ENCODE measurements at regions not wholly inside any gene's neighbourhood (a gene's known extent, or its start where the extent isn't known, plus 50 kb on each side); places are given as distances from the start of the nearest gene placed in this dataset.

DNA sequence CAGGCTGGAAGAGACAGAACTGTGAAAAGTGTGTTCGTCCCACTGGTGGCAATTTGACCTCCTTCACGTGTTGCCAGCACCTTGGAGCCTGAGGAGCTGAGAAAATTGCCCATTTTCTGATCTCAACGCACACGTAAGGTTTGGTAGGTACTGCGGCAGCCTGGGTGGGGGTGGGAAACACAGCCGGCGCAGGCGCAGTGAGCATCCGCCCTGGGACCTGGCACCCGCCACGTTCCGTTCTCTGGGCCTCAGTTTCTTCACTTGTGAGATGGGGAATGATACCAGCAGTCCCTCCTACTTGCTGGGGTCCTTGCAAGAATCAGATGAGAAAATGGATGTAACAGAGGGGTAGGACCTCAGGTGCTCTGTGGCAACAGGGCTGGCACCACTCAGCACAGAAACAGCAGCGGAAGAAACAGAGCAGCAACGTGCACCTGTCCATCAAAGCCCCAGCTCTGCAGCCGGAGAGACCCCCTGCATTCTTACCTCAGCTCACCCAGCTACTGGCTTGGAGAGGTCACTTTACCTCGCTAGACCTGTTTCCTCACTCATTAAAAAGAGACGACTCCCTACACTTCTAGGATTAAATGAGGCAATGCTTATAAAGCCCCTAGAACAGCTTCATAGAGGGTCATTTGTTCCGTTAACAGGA is 458.0 kb upstream of the ID2 start:
- no peak for DNase-seq (ENCODE audit: extremely low read depth in 1 of 2, low read depth in 1 of 2)

DNA sequence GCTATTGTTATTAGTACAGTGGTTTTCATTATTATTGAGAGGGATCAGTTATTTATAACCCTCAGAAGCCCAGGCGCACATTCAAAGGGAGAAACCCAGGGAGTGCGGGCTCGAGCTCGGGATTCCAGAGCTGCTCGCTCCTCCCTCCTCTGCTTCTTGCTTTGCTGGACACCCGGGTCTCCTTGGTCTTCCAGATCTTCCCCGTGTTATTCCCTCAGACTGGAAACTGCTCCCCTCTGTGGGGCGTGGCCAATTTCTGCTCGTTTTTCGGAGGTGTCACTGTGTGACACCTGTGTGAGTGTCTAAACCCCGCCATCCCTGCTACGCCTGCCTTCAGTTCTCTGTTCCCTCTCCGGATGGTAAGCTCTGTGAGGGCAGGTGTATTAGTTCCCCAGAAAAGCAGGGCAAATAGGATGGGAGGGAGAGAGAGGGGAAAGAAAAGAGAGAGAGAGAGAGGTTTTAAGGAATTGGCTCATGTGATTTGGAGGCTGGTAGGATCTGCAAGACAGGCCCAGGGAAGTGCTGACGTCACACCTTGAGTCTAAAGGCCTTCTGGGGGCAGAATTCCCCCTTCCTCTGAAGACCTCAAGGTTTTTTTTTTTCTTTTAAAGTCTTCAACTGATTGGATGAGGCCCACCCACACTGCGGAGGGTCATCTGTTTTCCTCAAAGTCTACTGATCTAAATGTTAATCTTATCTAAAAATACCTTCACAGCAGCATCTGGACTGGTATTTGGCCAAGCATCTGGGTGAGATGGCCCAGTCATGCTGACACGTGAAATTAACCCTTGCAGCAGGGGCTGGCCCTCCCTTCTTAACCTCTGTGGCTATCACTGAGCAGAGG is 457.3 kb upstream of the ID2 start:
- no peak for DNase-seq (ENCODE audit: extremely low read depth in 1 of 2, low read depth in 1 of 2)

GRCh38 chr2:8225266-8225665 is 456.6 kb upstream of the ID2 start:
- DNase-seq (ENCODE audit: extremely low read depth in 1 of 2, low read depth in 1 of 2): no peak

DNA sequence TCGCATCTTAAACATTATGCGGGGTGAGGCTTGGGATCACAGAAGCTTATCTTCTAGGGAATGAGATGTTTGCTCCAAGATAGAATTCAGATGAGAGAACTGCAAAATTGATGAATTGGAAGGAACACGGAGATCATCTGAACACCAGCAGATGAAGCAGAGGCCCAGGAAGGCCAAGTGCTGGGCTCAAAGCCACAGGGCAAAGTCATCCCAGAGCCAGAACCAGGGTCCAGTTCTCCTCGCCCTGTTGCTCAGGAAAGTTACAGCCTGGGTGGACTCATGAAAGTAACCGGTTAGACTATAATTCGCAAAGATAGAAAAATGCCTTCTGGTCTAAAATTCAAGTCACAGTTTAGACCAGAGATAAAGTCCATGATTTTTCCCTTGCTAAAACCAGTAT is 456.1 kb upstream of the ID2 start:
- DNase-seq (ENCODE audit: extremely low read depth in 1 of 2, low read depth in 1 of 2): no peak

DNA sequence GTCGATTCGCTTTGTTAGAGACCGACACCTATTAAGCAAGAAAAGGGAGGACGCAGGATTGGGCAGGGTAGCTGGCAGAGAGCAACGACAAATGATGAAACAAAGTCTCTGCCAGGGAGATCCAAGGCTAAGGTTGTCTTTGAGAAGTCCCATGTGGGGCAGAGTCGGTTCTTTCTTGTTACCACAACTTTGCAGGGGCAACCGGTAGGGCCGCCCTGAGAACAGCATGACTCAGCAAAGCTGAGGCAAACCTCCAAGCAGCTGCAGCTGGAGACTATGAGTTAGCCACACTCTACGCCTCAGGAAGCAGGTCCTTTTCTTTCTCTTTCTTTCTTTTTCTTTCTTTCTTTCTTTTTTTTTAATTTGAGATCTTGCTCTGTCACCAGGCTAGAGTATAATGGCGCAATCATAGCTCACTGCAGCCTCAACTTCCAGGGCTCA is 452.3 kb upstream of the ID2 start:
- DNase-seq (ENCODE audit: extremely low read depth in 1 of 2, low read depth in 1 of 2): peak; percentile 22 to 45

DNA sequence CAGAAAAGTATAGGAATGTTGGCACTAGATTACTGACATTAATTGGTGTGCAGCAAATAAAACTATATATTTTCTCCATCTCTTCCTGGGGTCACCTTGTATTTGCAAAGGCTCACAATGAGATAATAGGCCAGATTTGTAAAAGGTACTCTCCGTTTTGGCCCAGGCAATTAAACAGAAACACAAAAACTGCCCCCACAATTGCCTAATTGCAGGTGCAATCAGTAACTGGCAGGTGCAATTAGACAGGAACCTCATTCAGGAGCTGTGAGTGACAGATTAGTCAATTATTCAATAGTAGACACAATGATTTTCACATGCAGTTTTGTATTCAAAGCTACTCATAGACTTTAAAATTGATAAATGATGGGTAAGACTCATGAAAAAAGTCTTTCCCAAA is 451.4 kb upstream of the ID2 start:
- DNase-seq (ENCODE audit: extremely low read depth in 1 of 2, low read depth in 1 of 2): no peak

DNA sequence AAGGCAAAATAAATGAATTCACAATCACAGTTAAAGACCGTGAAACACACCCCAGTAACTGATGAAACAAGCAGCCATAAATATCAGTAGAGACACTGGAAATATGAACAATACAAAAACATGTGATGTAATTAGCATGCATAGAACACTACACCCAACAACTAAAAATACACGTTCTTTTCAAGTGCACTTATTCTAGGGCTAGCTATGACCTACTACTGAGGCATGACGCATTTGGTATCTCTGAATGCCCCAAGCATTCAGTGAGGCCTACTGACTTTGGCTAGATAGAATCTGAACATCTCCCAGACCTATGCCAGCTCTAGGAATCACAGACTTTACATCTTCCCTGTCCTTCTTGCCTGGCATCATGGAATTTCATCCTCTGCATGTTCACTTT is 450.0 kb upstream of the ID2 start:
- no peak for DNase-seq (ENCODE audit: extremely low read depth in 1 of 2, low read depth in 1 of 2)

DNA sequence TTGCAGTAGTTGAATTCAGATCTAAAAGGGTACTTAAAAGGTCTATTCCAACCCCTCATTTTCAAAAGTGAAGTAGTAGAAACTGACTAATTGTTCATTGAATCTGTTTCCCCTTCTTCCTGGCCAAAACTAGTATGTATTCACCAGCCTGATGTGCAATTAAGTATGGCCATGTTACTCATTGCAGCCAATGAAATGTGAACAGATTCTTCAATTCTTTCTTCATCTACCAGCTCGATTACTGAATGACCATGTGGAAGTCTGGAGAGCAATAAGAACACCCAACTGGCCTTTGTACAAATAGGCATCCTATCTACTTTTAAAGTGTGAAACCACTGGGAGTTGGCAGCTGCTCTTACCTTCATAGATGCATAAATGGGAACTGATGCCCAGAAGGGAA is 449.0 kb upstream of the ID2 start:
- no peak for DNase-seq (ENCODE audit: extremely low read depth in 1 of 2, low read depth in 1 of 2)

- no peak for DNase-seq (ENCODE audit: extremely low read depth in 1 of 2, low read depth in 1 of 2)
Observed at GRCh38 chr2:8234253-8234652, 447.6 kb upstream of the ID2 start.

- no peak for DNase-seq (ENCODE audit: extremely low read depth in 1 of 2, low read depth in 1 of 2)
Observed at GRCh38 chr2:8234757-8235374, 447.0 kb upstream of the ID2 start.

DNA sequence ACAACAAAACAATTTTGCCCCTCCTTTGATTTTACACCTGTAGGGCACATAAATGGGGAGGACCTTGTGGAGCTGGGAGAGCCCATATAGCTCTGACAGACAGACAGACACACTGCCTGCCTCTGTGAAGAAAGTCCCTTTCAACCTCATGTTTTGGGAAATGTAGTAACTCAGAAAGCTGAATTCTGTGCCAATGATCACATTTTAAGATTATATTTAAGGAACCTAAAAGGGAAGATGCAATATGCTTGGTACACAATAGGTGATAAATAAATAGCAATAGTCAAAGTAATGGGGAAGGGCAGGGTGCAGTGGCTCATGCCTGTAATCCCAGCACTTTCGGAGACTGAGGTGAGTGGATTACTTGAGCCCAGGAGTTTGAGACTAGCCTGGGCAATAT is 446.4 kb upstream of the ID2 start:
- no peak for DNase-seq (ENCODE audit: extremely low read depth in 1 of 2, low read depth in 1 of 2)

DNA sequence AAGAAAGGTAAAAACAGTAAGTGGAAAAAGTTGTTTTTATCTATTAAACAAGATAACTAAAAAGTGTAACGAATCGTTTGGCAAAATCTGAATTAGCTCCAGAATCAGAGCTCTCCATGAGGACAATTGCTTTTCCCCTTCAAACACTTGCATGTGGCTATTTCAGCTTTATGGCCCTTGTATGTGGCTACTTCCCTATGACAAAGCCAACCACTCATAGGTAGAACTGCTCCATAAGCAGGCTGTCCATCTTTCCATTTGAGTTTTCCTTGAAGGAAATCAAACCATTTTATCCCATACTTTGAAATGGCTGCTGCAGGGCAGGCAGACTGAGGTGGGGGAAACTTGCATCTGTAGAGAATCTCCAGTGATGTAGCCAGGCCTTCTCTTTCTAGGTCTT is 445.5 kb upstream of the ID2 start:
- no peak for DNase-seq (ENCODE audit: extremely low read depth in 1 of 2, low read depth in 1 of 2)

- no peak for DNase-seq (ENCODE audit: extremely low read depth in 1 of 2, low read depth in 1 of 2)
Observed at GRCh38 chr2:8238521-8239230, 443.2 kb upstream of the ID2 start.

DNA sequence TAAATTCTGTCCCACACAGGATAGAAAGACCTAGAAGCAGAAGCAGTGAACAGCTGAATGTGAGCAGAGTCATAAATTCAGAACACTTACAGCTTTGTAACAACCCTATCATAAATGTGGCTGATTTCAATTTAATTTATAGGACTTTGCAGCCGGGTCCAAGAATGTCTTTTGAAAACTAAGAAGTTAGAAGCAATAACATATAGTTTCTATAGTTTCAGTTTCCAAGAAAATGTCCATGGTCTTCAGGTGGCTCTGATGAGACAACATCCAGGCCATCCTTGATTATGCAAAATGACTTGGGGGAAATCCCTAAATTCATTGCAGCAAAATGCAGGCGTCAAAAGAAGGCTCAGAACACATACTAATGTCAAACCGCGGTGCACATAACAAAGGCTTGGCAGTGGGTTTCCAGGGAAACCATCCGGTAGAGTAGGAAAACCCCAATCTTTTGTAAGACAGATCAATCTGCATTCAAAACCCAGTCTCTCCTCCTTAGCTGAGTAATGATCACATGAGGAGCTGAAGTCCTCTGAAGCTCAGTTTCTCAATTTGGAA is 442.2 kb upstream of the ID2 start:
- no peak for DNase-seq (ENCODE audit: extremely low read depth in 1 of 2, low read depth in 1 of 2)

- DNase-seq (ENCODE audit: extremely low read depth in 1 of 2, low read depth in 1 of 2): no peak
Observed at GRCh38 chr2:8241317-8241716, 440.5 kb upstream of the ID2 start.

DNA sequence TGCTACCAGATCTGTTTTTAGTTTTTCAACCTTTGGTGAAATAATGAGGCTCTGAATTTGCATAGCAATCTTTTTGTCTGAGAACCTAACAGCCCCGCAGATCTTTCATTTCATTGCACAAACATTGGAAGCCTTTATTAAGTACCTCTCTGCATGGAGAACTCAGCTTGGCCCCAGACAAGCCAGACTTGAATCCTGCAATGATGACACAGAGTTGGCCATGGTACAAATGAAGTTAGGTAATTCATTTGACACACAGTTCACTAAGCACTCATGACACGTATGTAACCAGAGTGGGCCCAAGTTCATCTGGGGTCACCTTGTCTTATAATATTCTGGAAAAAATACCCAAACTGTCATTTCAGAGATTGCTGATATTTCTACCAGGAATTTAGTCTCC is 439.1 kb upstream of the ID2 start:
- no peak for DNase-seq (ENCODE audit: extremely low read depth in 1 of 2, low read depth in 1 of 2)

GRCh38 chr2:8243748-8244400 is 438.0 kb upstream of the ID2 start:
- DNase-seq (ENCODE audit: extremely low read depth in 1 of 2, low read depth in 1 of 2): no peak

GRCh38 chr2:8244639-8245038 is 437.2 kb upstream of the ID2 start:
- no peak for DNase-seq (ENCODE audit: extremely low read depth in 1 of 2, low read depth in 1 of 2)

DNA sequence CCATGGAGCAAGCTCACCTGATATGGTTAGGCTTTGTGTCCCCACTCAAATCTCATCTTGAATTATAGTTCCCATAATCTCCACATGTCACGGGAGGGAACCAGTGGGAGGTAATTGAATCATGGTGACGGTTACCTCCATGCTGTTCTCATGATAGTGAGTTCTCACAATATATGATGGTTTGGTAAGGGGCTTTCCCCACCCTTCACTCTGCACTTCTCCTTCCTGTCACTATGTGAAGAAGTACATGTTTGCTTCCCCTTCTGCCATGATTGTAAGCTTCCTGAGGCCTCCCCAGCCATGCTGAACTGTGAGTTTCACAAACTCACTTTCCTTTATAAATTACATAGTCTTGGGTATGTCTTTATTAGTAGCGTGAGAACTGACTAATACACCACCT is 435.7 kb upstream of the ID2 start:
- no peak for DNase-seq (ENCODE audit: extremely low read depth in 1 of 2, low read depth in 1 of 2)

DNA sequence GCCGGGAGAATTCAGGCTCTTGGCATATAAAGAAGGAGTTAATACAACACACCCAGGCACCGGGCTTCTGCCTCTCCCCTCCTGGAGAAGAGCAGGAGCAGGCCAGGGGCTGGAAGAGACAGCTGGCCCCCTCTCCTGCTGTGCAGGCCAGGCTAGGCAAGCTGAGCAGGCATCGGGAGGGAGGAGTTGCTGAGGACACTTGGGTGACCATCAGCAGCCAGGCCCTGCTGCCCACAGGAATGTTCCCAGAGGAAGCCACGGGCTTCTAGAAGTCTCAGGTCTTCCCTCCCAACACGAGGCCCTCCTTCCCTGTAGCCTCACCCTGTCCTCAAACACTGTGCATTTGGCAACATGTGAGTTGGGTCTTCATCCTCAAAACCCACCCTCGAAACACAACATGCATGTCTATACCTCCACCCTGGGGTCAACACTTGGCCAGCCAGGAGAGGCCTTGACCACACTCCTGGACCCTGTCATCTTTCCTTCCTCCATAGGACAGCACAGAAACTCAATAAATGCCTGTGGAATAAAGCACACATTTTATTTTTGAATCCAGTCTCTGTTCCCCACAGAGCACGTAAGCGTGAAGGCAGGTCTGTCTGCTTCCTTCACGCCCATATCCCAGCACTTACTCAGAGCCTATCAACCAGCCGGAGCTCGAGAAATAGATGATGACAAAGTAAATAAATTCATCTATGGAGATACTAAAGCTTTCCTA is 433.8 kb upstream of the ID2 start:
- DNase-seq (ENCODE audit: extremely low read depth in 1 of 2, low read depth in 1 of 2): no peak
